Erythroblast (primary cell): ENCODE measurements at regions not wholly inside any gene's neighbourhood (a gene's known extent, or its start where the extent isn't known, plus 50 kb on each side); places are given as distances from the start of the nearest gene placed in this dataset.

Experiments used
- GATA1 ChIP-seq: IDR thresholded peaks from 2 replicates; pipeline ENCODE4 v1.6.1; 2011; ENCODE audit warnings: low read depth, mild to moderate bottlenecking, control low read depth, low read length, moderate library complexity
- POLR2A ChIP-seq: IDR thresholded peaks from 2 replicates; pipeline ENCODE4 v1.6.1; 2011; ENCODE audit warnings: mild to moderate bottlenecking, low read length

- TF ChIP-seq POLR2A (no peak), GATA1 (no peak)
Observed at GRCh38 chr12:59076622-59077021, 156.3 kb upstream of the LRIG3 start.
